Astrocyte (in vitro differentiated cells and primary cell): ENCODE measurements at regions not wholly inside any gene's neighbourhood (a gene's known extent, or its start where the extent isn't known, plus 50 kb on each side); places are given as distances from the start of the nearest gene placed in this dataset.

Experiments
- DNase-seq: peaks from one replicate; pipeline ENCODE4 v3.0.0-alpha.2; 2010; ENCODE audit warnings: low read depth
- FAIRE-seq: peaks from 2 replicates; lab custom pipeline; 2011; peaks lifted over from hg19 to GRCh38; lab: Jason Lieb, UNC
- H2AFZ ChIP-seq: 2 replicates; pipeline ENCODE4 v1.6.0; 2012; ENCODE audit warnings: low read depth, low read length, inconsistent platforms
- H3K27ac ChIP-seq: 2 replicates; pipeline ENCODE4 v1.5.1; 2011; ENCODE audit warnings: low read depth, low read length, inconsistent platforms
- H3K27me3 ChIP-seq: 2 replicates; pipeline ENCODE4 v1.6.0; 2011; ENCODE audit warnings: low read length, inconsistent platforms; ENCODE audit not compliant: insufficient read depth
- H3K36me3 ChIP-seq: 2 replicates; pipeline ENCODE4 v1.5.1; 2011; ENCODE audit warnings: low read length, inconsistent platforms; ENCODE audit not compliant: insufficient read depth
- H3K4me1 ChIP-seq: 2 replicates; pipeline ENCODE4 v1.5.1; 2011; ENCODE audit warnings: low read length, inconsistent platforms; ENCODE audit not compliant: insufficient read depth
- H3K4me2 ChIP-seq: 2 replicates; pipeline ENCODE4 v1.6.0; 2012; ENCODE audit warnings: low read length, inconsistent platforms
- H3K4me3 ChIP-seq: 2 replicates; pipeline ENCODE4 v1.5.1; 2011; ENCODE audit warnings: low read depth, mild to moderate bottlenecking, low read length, inconsistent platforms; ENCODE audit not compliant: insufficient read depth
- H3K79me2 ChIP-seq: 2 replicates; pipeline ENCODE4 v1.6.0; 2012; ENCODE audit warnings: mild to moderate bottlenecking, low read length, inconsistent platforms; ENCODE audit not compliant: insufficient read depth
- H3K9ac ChIP-seq: 2 replicates; pipeline ENCODE4 v1.6.0; 2012; ENCODE audit warnings: mild to moderate bottlenecking, low read length, inconsistent platforms
- H3K9me3 ChIP-seq: 2 replicates; pipeline ENCODE4 v1.5.1; 2012; ENCODE audit warnings: low read depth, mild to moderate bottlenecking, low read length, inconsistent platforms; ENCODE audit not compliant: insufficient read depth
- H4K20me1 ChIP-seq: 2 replicates; pipeline ENCODE4 v1.6.0; 2012; ENCODE audit warnings: low read length, inconsistent platforms; ENCODE audit not compliant: insufficient read depth
- H3K27ac Mint-ChIP-seq: one replicate; pipeline ENCODE4 v1.8.0; 2021; ENCODE audit warnings: mild to moderate bottlenecking, mixed read lengths; ENCODE audit not compliant: unreplicated experiment
- H3K27me3 Mint-ChIP-seq: one replicate; pipeline ENCODE4 v1.8.0; 2021; ENCODE audit warnings: low read depth, mixed read lengths; ENCODE audit not compliant: unreplicated experiment
- H3K36me3 Mint-ChIP-seq: one replicate; pipeline ENCODE4 v1.8.0; 2021; ENCODE audit warnings: low read depth, mixed read lengths; ENCODE audit not compliant: unreplicated experiment
- H3K4me1 Mint-ChIP-seq: one replicate; pipeline ENCODE4 v1.8.0; 2021; ENCODE audit warnings: low read depth, mixed read lengths; ENCODE audit not compliant: unreplicated experiment
- H3K4me3 Mint-ChIP-seq: one replicate; pipeline ENCODE4 v1.8.0; 2021; ENCODE audit warnings: mild to moderate bottlenecking, moderate library complexity, mixed read lengths; ENCODE audit not compliant: unreplicated experiment
- H3K9me3 Mint-ChIP-seq: one replicate; pipeline ENCODE4 v1.8.0; 2021; ENCODE audit warnings: mild to moderate bottlenecking, mixed read lengths; ENCODE audit not compliant: unreplicated experiment
- EZH2 ChIP-seq: IDR thresholded peaks from 2 replicates; pipeline ENCODE4 v1.6.1; 2012; ENCODE audit warnings: mild to moderate bottlenecking, low read length, inconsistent platforms; ENCODE audit not compliant: insufficient read depth
- TF ChIP-seq, protein P1 (sequence below): IDR thresholded peaks from 2 replicates; pipeline ENCODE4 v1.5.1; 2011; ENCODE audit warnings: low read depth, mild to moderate bottlenecking, inconsistent platforms, low read length, moderate library complexity; ENCODE audit not compliant: insufficient read depth

- Mint-ChIP-seq H3K27ac (no peak overlapping the region), H3K4me1 (no peaks in the 10 kb centered on the region), H3K27me3 (no peaks in the 10 kb centered on the region), H3K36me3 (no peaks in the 10 kb centered on the region), H3K4me3 (no peak overlapping the region), H3K9me3 (no peaks in the 10 kb centered on the region)
- Histone ChIP-seq H3K4me2 (no peak overlapping the region), H3K9me3 (no peaks in the 10 kb centered on the region), H2AFZ (no peak overlapping the region), H3K4me3 (no peak overlapping the region), H3K27me3 (no peaks in the 10 kb centered on the region), H3K9ac (no peak overlapping the region), H4K20me1 (no peaks in the 10 kb centered on the region), H3K4me1 (no peaks in the 10 kb centered on the region), H3K79me2 (no peaks in the 10 kb centered on the region), H3K36me3 (no peaks in the 10 kb centered on the region), H3K27ac (no peak overlapping the region)
- no peak for TF ChIP-seq EZH2
- TF ChIP-seq, protein P1, sequence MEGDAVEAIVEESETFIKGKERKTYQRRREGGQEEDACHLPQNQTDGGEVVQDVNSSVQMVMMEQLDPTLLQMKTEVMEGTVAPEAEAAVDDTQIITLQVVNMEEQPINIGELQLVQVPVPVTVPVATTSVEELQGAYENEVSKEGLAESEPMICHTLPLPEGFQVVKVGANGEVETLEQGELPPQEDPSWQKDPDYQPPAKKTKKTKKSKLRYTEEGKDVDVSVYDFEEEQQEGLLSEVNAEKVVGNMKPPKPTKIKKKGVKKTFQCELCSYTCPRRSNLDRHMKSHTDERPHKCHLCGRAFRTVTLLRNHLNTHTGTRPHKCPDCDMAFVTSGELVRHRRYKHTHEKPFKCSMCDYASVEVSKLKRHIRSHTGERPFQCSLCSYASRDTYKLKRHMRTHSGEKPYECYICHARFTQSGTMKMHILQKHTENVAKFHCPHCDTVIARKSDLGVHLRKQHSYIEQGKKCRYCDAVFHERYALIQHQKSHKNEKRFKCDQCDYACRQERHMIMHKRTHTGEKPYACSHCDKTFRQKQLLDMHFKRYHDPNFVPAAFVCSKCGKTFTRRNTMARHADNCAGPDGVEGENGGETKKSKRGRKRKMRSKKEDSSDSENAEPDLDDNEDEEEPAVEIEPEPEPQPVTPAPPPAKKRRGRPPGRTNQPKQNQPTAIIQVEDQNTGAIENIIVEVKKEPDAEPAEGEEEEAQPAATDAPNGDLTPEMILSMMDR = no peak
- FAIRE-seq (no peak), DNase-seq (no peak)
Observed at GRCh38 chr10:65017523-65017922, 1496.3 kb downstream of the REEP3 start.

GRCh38 chr10:65024886-65025285 lies 1503.7 kb downstream of the REEP3 start:
- Histone ChIP-seq H3K4me1 (no peaks in the 10 kb centered on the region), H3K4me2 (no peak overlapping the region), H3K36me3 (no peaks in the 10 kb centered on the region), H4K20me1 (no peaks in the 10 kb centered on the region), H3K79me2 (no peaks in the 10 kb centered on the region), H3K9me3 (no peaks in the 10 kb centered on the region), H3K27ac (no peak overlapping the region), H3K4me3 (no peak overlapping the region), H3K27me3 (no peaks in the 10 kb centered on the region), H2AFZ (no peak overlapping the region), H3K9ac (no peak overlapping the region)
- H3K4me3 Mint-ChIP-seq = no peak overlapping the region
- H3K4me1 Mint-ChIP-seq = no peaks in the 10 kb centered on the region
- TF ChIP-seq EZH2 = no peak
- TF ChIP-seq, protein P1 = no peak
- FAIRE-seq (no peak), DNase-seq (no peak)
- no peak overlapping the region for H3K27ac Mint-ChIP-seq
- no peaks in the 10 kb centered on the region for H3K27me3 Mint-ChIP-seq
- H3K9me3 Mint-ChIP-seq = no peaks in the 10 kb centered on the region
- no peaks in the 10 kb centered on the region for H3K36me3 Mint-ChIP-seq

DNA sequence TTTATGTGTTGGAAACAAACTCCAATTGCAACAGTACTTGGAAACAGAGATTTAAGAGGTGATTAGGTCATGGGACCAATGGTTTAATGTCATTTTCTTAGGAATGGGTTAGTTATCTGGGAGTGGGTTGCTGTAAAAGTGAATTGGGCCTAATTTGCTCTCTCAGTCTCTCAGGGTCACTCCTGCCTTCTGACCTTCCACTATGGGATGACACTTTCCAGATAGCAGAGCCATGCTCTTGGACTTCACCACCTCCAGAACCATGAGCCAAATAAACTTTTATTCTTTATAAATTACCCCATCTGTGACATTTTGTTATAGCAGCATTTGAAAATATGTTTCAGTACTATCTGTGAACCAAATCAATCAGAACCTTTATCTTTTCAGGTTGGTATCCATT lies 1509.1 kb downstream of the REEP3 start:
- FAIRE-seq = no peak
- no peaks in the 10 kb centered on the region for H3K36me3 ChIP-seq
- no peaks in the 10 kb centered on the region for H3K4me1 ChIP-seq
- no peak overlapping the region for H3K4me2 ChIP-seq
- Mint-ChIP-seq H3K4me3 (no peak overlapping the region), H3K4me1 (no peaks in the 10 kb centered on the region), H3K27me3 (no peaks in the 10 kb centered on the region), H3K9me3 (peaks cover 2% of the 10 kb centered on the region), H3K36me3 (no peaks in the 10 kb centered on the region), H3K27ac (no peak overlapping the region)
- no peaks in the 10 kb centered on the region for H3K27me3 ChIP-seq
- TF ChIP-seq, protein P1 = no peak
- TF ChIP-seq EZH2 = no peak
- no peaks in the 10 kb centered on the region for H3K79me2 ChIP-seq
- DNase-seq = no peak
- H3K9me3 ChIP-seq = peaks cover 6% of the 10 kb centered on the region
- H3K27ac ChIP-seq = no peak overlapping the region
- H3K4me3 ChIP-seq = no peak overlapping the region
- H4K20me1 ChIP-seq = no peaks in the 10 kb centered on the region
- H2AFZ ChIP-seq = no peak overlapping the region
- H3K9ac ChIP-seq = no peak overlapping the region
